ENCODE measurements at regions not wholly inside any gene's neighbourhood (a gene's known extent, or its start where the extent isn't known, plus 50 kb on each side); places are given as distances from the start of the nearest gene placed in this dataset.

DNA sequence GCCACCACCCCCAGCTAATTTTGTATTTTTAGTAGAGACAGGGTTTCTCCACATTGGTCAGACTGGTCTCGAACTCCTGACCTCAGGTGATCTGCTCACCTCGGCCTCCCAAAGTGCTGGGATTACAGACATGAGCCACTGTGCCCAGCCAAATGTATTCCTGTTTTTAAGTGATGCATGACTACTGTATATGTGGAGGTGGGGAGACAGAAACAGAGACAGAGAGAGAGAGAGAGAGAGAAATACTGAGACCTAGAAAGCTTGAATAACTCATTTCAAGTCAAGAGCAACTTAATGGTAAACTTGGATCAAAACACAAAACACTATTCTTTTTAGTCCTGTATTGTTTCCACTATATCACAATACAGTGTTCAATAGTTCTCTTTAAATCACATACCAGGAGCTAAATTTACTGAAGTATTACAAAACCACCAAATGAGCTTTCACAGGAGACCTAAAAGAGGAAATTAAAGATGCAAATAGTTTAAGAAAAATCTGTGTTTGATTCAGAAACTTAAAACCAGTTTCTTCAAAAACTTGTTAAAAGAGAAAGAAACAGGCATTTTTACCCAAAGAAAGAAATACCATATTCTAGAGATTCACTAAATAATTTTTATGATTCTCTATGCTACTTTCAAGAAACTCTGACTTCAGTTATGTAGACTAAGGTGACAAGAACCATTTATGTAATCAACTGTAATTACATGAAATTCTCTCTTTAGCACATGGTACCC is 188.7 kb downstream of the ETS1 start:
- Mint-ChIP-seq H3K9me3 (no peaks in the 10 kb centered on the region), H3K36me3 (ENCODE audit: low read depth) (no peaks in the 10 kb centered on the region), H3K27ac (no peak overlapping the region), H3K27me3 (ENCODE audit: insufficient read depth) (peaks cover 2% of the 10 kb centered on the region), H3K4me3 (no peak overlapping the region), H3K4me1 (peaks cover 11% of the 10 kb centered on the region)
- no peak for DNase-seq
- TF ChIP-seq, protein P1, sequence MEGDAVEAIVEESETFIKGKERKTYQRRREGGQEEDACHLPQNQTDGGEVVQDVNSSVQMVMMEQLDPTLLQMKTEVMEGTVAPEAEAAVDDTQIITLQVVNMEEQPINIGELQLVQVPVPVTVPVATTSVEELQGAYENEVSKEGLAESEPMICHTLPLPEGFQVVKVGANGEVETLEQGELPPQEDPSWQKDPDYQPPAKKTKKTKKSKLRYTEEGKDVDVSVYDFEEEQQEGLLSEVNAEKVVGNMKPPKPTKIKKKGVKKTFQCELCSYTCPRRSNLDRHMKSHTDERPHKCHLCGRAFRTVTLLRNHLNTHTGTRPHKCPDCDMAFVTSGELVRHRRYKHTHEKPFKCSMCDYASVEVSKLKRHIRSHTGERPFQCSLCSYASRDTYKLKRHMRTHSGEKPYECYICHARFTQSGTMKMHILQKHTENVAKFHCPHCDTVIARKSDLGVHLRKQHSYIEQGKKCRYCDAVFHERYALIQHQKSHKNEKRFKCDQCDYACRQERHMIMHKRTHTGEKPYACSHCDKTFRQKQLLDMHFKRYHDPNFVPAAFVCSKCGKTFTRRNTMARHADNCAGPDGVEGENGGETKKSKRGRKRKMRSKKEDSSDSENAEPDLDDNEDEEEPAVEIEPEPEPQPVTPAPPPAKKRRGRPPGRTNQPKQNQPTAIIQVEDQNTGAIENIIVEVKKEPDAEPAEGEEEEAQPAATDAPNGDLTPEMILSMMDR (conservative IDR thresholded peaks at IDR 0.05), result no peak
- H3K4me1 ChIP-seq (ENCODE audit: control insufficient read depth, insufficient read depth, low read length), result no peaks in the 10 kb centered on the region
- H3K36me3 ChIP-seq (ENCODE audit: control insufficient read depth, insufficient read depth, low read length), result no peaks in the 10 kb centered on the region
- no peaks in the 10 kb centered on the region for H3K9me3 ChIP-seq (ENCODE audit: control insufficient read depth, low read length)
- H3K27ac ChIP-seq (ENCODE audit: low read depth, low read length), result no peak overlapping the region
- H3K4me3 ChIP-seq (ENCODE audit: low read length), result no peak overlapping the region
- 89 to 100% methylated on average over 1 to 2 of the region's 2 CpGs for WGBS, 2 experiments (ENCODE audit: insufficient coverage in 1 of 2, insufficient read length in 1 of 2)
- H3K27me3 ChIP-seq (ENCODE audit: control insufficient read depth, insufficient read depth, low read length, poor library complexity, severe bottlenecking), result no peaks in the 10 kb centered on the region
- H3K9ac ChIP-seq (ENCODE audit: extremely low read depth, low read length, poor library complexity, severe bottlenecking), result no peak overlapping the region

DNA sequence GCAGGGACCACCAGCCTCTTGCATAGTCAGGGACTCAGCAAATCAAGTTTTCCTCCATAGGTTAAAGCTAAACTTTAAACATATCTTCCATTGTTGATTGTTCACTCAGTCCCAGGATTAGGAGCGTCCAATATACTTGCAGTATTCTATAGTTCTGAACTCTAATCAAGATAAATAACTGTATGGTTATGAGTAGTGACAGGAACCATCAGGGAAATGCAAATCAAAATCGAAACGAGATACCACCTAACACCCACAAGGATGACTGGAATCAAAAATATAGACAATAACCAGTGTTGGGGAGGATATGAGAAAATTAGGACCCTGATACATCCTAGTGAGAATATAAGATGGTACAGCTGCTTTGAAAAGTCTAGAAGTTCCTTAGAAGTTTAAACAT is 190.0 kb downstream of the ETS1 start:
- H3K36me3 Mint-ChIP-seq (ENCODE audit: low read depth), result no peaks in the 10 kb centered on the region
- H3K27ac Mint-ChIP-seq, result no peak overlapping the region
- H3K27me3 Mint-ChIP-seq (ENCODE audit: insufficient read depth), result no peaks in the 10 kb centered on the region
- DNase-seq, result no peak
- H3K9me3 Mint-ChIP-seq, result no peaks in the 10 kb centered on the region
- whole genome bisulfite sequencing, 2 experiments (ENCODE audit: insufficient coverage in 1 of 2, insufficient read length in 1 of 2), result 91% methylated on average over 1 of the region's 3 CpGs; no CpG with 5 or more reads in 1 of the 2 experiments
- Histone ChIP-seq H3K4me1 (ENCODE audit: control insufficient read depth, insufficient read depth, low read length) (no peaks in the 10 kb centered on the region), H3K27ac (ENCODE audit: low read depth, low read length) (no peak overlapping the region), H3K9ac (ENCODE audit: extremely low read depth, low read length, poor library complexity, severe bottlenecking) (no peak overlapping the region), H3K27me3 (ENCODE audit: control insufficient read depth, insufficient read depth, low read length, poor library complexity, severe bottlenecking) (no peaks in the 10 kb centered on the region), H3K4me3 (ENCODE audit: low read length) (no peak overlapping the region), H3K36me3 (ENCODE audit: control insufficient read depth, insufficient read depth, low read length) (no peaks in the 10 kb centered on the region), H3K9me3 (ENCODE audit: control insufficient read depth, low read length) (no peaks in the 10 kb centered on the region)
- no peak overlapping the region for H3K4me3 Mint-ChIP-seq
- H3K4me1 Mint-ChIP-seq, result peaks cover 11% of the 10 kb centered on the region
- TF ChIP-seq, protein P1 (conservative IDR thresholded peaks at IDR 0.05), result no peak

DNA sequence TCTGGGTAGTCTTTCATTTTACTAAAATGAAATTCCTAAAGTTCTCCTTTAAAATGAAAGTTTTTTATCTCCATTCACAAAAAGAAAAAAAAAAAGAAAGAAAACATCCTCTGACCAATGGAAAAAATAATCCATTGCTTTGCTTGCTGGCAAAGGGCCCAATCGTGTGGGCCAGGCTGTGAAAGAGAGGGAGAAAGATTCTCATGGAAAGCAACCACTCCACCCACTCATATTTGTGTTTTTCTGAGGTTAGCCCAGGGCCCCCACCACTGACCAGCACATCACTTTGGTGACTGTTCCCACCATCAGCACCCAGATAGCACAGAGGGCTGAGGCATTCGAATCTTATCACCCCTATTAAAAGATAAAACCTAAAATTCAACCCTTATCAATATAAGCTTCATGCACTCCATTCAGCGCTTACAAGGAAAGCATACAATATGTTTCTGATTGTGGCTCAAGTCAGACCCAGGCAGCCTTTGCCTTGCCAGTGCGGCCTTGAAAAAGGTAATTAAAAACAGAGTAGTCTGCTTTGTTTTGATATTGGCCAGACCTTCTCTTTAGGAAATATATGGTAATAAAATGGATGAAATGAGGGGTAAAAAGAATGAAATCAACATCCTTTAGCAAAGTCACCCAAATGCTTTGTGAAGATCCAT is 192.8 kb downstream of the ETS1 start:
- Mint-ChIP-seq H3K36me3 (ENCODE audit: low read depth) (no peaks in the 10 kb centered on the region), H3K27me3 (ENCODE audit: insufficient read depth) (no peaks in the 10 kb centered on the region), H3K9me3 (no peaks in the 10 kb centered on the region), H3K4me1 (peaks cover 11% of the 10 kb centered on the region), H3K4me3 (no peak overlapping the region), H3K27ac (no peak overlapping the region)
- H3K27ac ChIP-seq (ENCODE audit: low read depth, low read length), result no peak overlapping the region
- TF ChIP-seq, protein P1 (conservative IDR thresholded peaks at IDR 0.05), result no peak
- no peak for DNase-seq
- H3K9ac ChIP-seq (ENCODE audit: extremely low read depth, low read length, poor library complexity, severe bottlenecking), result no peak overlapping the region
- H3K9me3 ChIP-seq (ENCODE audit: control insufficient read depth, low read length), result no peaks in the 10 kb centered on the region
- 77 to 100% methylated on average over 1 to 3 of the region's 4 CpGs for WGBS, 2 experiments (ENCODE audit: insufficient coverage in 1 of 2, insufficient read length in 1 of 2)
- no peak overlapping the region for H3K4me3 ChIP-seq (ENCODE audit: low read length)
- H3K27me3 ChIP-seq (ENCODE audit: control insufficient read depth, insufficient read depth, low read length, poor library complexity, severe bottlenecking), result no peaks in the 10 kb centered on the region
- no peaks in the 10 kb centered on the region for H3K36me3 ChIP-seq (ENCODE audit: control insufficient read depth, insufficient read depth, low read length)
- peaks cover 6% of the 10 kb centered on the region for H3K4me1 ChIP-seq (ENCODE audit: control insufficient read depth, insufficient read depth, low read length)
